ENCODE measurements at regions not wholly inside any gene's neighbourhood (a gene's known extent, or its start where the extent isn't known, plus 50 kb on each side); places are given as distances from the start of the nearest gene placed in this dataset.

DNA sequence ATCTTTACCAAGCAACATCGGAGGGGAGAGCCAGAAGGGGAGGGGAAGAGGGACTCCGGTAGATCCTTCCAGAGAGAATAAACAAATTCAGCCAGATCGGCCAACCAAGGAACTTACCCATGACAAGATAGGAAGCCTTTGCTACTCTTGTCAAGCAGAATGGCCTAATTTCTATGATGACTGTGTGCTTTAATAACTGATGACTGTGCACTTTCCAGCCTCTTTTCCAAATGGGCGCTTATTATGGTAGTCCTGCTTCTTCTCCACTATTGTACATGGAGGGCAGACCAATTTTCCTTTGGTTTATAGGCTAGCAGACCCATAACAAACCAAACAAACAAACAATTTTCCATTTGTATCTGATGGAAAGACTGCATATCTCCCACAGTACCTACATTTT is 163.8 kb upstream of the RFX3 start:
- no peaks in the 10 kb centered on the region for H3K9me3 ChIP-seq
- 70 to 95% (median 94%) methylated on average over 4 of the region's 4 CpGs for WGBS, 3 donors
- no peak for TF ChIP-seq CTCF (IDR thresholded peaks at IDR 0.05)
- TF ChIP-seq POLR2A (IDR thresholded peaks at IDR 0.05), result no peak
- TF ChIP-seq EP300 (IDR thresholded peaks at IDR 0.05), result no peak
- no peaks in the 10 kb centered on the region for H3K36me3 ChIP-seq
- no peak overlapping the region for H3K27ac ChIP-seq
- no peak overlapping the region for H3K4me3 ChIP-seq
- no peaks in the 10 kb centered on the region for H3K4me1 ChIP-seq (ENCODE audit: insufficient read depth)
- intact Hi-C loops (cut with DNase I), result no loop called here
- no peak for DNase-seq
- no peaks in the 10 kb centered on the region for H3K27me3 ChIP-seq

GRCh38 chr9:3687145-3687544 is 161.3 kb upstream of the RFX3 start:
- no peak for TF ChIP-seq CTCF (IDR thresholded peaks at IDR 0.05)
- no peak for TF ChIP-seq POLR2A (IDR thresholded peaks at IDR 0.05)
- TF ChIP-seq EP300 (IDR thresholded peaks at IDR 0.05), result no peak
- no peaks in the 10 kb centered on the region for H3K36me3 ChIP-seq
- H3K4me1 ChIP-seq (ENCODE audit: insufficient read depth), result no peaks in the 10 kb centered on the region
- no peak overlapping the region for H3K27ac ChIP-seq
- no peak overlapping the region for H3K4me3 ChIP-seq
- no peaks in the 10 kb centered on the region for H3K9me3 ChIP-seq
- intact Hi-C loops (cut with DNase I), result no loop called here
- no peak for DNase-seq
- no peaks in the 10 kb centered on the region for H3K27me3 ChIP-seq

DNA sequence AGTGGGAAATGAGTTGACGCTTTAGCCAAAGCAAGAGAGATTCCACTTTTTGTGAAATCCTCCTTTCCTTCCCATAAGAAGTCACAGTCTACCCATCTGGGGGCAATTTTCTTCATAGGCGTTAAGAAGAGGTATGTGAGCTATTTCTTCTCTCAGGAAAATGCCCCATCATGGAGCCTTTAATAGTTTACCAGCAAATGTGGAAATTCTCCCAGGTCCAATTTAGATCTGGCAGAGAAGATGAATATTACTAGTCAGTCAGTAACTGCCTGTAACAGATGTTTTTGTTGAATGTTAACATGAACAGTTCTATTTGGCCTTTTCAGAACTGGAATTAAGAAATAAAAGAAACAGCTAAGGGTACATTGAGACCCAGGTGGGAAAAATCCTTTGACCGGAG is 156.4 kb upstream of the RFX3 start:
- no peak for DNase-seq
- TF ChIP-seq POLR2A (IDR thresholded peaks at IDR 0.05) (no peak), EP300 (IDR thresholded peaks at IDR 0.05) (no peak), CTCF (IDR thresholded peaks at IDR 0.05) (no peak)

GRCh38 chr9:3677541-3677940 is 151.7 kb upstream of the RFX3 start:
- TF ChIP-seq POLR2A (IDR thresholded peaks at IDR 0.05), result no peak
- no peak for TF ChIP-seq CTCF (IDR thresholded peaks at IDR 0.05)
- no peak for TF ChIP-seq EP300 (IDR thresholded peaks at IDR 0.05)
- Histone ChIP-seq H3K4me3 (no peak overlapping the region), H3K9me3 (no peaks in the 10 kb centered on the region), H3K4me1 (ENCODE audit: insufficient read depth) (no peaks in the 10 kb centered on the region), H3K27ac (no peak overlapping the region), H3K27me3 (no peaks in the 10 kb centered on the region), H3K36me3 (no peaks in the 10 kb centered on the region)
- intact Hi-C loops (cut with DNase I), result no loop called here
- WGBS, 3 donors, result 86 to 91% (median 88%) methylated on average over 4 of the region's 4 CpGs
- DNase-seq, result no peak

More for the DNA sequence above, 156.4 kb upstream of the RFX3 start:
- Histone ChIP-seq H3K9me3 (no peaks in the 10 kb centered on the region), H3K4me3 (no peak overlapping the region), H3K27ac (no peak overlapping the region), H3K4me1 (ENCODE audit: insufficient read depth) (no peaks in the 10 kb centered on the region), H3K36me3 (no peaks in the 10 kb centered on the region), H3K27me3 (no peaks in the 10 kb centered on the region)
- intact Hi-C loops (cut with DNase I), result no loop called here
- 45 to 53% (median 50%) methylated on average over 3 of the region's 3 CpGs for WGBS, 3 donors

- intact Hi-C loops (cut with DNase I), result no loop called here
- Histone ChIP-seq H3K27me3 (no peaks in the 10 kb centered on the region), H3K36me3 (no peaks in the 10 kb centered on the region), H3K4me3 (no peak overlapping the region), H3K4me1 (ENCODE audit: insufficient read depth) (no peaks in the 10 kb centered on the region), H3K27ac (no peak overlapping the region), H3K9me3 (no peaks in the 10 kb centered on the region)
- no peak for TF ChIP-seq CTCF (IDR thresholded peaks at IDR 0.05)
- no peak for TF ChIP-seq EP300 (IDR thresholded peaks at IDR 0.05)
- TF ChIP-seq POLR2A (IDR thresholded peaks at IDR 0.05), result no peak
- WGBS, 3 donors, result 62 to 78% (median 72%) methylated on average over 3 of the region's 3 CpGs
- DNase-seq, result no peak
Measured at GRCh38 chr9:3676766-3677165, 151.0 kb upstream of the RFX3 start.

Measured in ovary (tissue), 7 donors.